Memory B cell (primary cell): ENCODE measurements at regions not wholly inside any gene's neighbourhood (a gene's known extent, or its start where the extent isn't known, plus 50 kb on each side); places are given as distances from the start of the nearest gene placed in this dataset.
"Not testable (repeated sequence)": the region's sequence is repeated elsewhere in the genome, so short reads cannot be mapped to it uniquely, and the experiment has no call there.

Experiments
- ATAC-seq: fragments of 150-1000 bp; cut with Tn5 transposase; 2 replicates; pipeline ENCODE4 v1.10.0; 2021; ENCODE audit warnings: low read depth, mild to moderate bottlenecking, moderate library complexity
- DNase-seq, 2 donors: peaks; one replicate each; pipeline ENCODE4 v3.0.0; 2022; ENCODE audit warnings: low spot score in 2 of 2
- H3K27ac Mint-ChIP-seq: one replicate; pipeline ENCODE4 v1.8.0; 2022; ENCODE audit warnings: mild to moderate bottlenecking, moderate library complexity, mixed read lengths
- H3K27me3 Mint-ChIP-seq: one replicate; pipeline ENCODE4 v1.8.0; 2022; ENCODE audit warnings: mixed read lengths
- H3K36me3 Mint-ChIP-seq: one replicate; pipeline ENCODE4 v1.8.0; 2022; ENCODE audit warnings: mild to moderate bottlenecking, mixed read lengths
- H3K4me1 Mint-ChIP-seq: one replicate; pipeline ENCODE4 v1.8.0; 2022; ENCODE audit warnings: mixed read lengths
- H3K4me3 Mint-ChIP-seq: one replicate; pipeline ENCODE4 v1.8.0; 2022; ENCODE audit warnings: mild to moderate bottlenecking, moderate library complexity, mixed read lengths
- H3K9me3 Mint-ChIP-seq: one replicate; pipeline ENCODE4 v1.8.0; 2022; ENCODE audit warnings: mixed read lengths

DNA sequence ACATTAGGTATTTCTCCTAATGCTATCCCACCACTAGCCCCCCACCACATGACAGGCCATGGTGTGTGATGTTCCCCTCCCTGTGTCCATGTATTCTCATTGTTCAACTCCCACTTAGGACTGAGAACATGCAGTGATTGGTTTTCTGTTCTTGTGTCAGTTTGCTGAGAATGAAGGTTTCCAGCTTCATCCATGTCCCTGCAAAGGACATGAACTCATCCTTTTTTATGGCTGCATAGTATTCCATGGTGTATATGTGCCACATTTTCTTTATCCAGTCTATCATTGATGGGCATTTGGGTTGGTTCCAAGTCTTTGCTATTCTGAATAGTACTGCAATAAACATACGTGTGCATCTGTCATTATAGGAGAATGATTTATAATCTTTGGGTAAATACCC lies 68.4 kb upstream of the RASA1 start:
- ATAC-seq, H3K27me3 Mint-ChIP-seq: not testable (repeated sequence)

GRCh38 chr5:87199704-87200103 lies 68.0 kb upstream of the RASA1 start:
- ATAC-seq, H3K27me3 Mint-ChIP-seq, H3K4me1 Mint-ChIP-seq, H3K4me3 Mint-ChIP-seq, DNase-seq, H3K36me3 Mint-ChIP-seq, H3K9me3 Mint-ChIP-seq, H3K27ac Mint-ChIP-seq: not testable (repeated sequence)

More for the DNA sequence above, 68.4 kb upstream of the RASA1 start:
- H3K4me3 Mint-ChIP-seq, H3K4me1 Mint-ChIP-seq, H3K27ac Mint-ChIP-seq, H3K36me3 Mint-ChIP-seq, H3K9me3 Mint-ChIP-seq, DNase-seq: not testable (repeated sequence)

DNA sequence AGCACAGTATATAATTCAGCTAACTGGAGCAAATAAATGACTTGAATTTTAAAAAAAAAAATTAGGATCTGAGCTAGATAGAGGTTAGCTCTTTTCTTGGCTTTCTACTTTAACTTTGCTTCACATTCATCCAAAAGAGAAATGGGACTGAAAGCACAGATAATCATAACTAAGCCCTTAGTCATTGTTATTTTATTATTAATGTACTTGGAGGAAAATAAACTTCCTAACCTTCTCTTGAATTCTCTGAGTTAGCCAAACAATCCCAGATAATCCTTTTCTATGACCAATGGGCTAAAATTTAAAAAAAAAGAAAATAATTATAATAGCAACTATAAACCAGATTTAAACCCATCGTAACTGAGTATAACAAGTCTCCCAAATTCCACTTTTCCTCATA lies 57.6 kb upstream of the RASA1 start:
- Mint-ChIP-seq H3K27me3 (no peaks in the 10 kb centered on the region), H3K4me1 (no peaks in the 10 kb centered on the region), H3K9me3 (no peaks in the 10 kb centered on the region), H3K4me3 (no peak overlapping the region), H3K27ac (no peak overlapping the region), H3K36me3 (peaks cover 2% of the 10 kb centered on the region)
- ATAC-seq (no peak), DNase-seq (no peak)

- DNase-seq, result no peak
- Mint-ChIP-seq H3K4me3 (no peak overlapping the region), H3K27me3 (no peaks in the 10 kb centered on the region), H3K27ac (no peak overlapping the region), H3K9me3 (no peaks in the 10 kb centered on the region), H3K36me3 (peaks cover 2% of the 10 kb centered on the region), H3K4me1 (no peaks in the 10 kb centered on the region)
- no peak for ATAC-seq
Observed at GRCh38 chr5:87210743-87211142, 56.9 kb upstream of the RASA1 start.

DNA sequence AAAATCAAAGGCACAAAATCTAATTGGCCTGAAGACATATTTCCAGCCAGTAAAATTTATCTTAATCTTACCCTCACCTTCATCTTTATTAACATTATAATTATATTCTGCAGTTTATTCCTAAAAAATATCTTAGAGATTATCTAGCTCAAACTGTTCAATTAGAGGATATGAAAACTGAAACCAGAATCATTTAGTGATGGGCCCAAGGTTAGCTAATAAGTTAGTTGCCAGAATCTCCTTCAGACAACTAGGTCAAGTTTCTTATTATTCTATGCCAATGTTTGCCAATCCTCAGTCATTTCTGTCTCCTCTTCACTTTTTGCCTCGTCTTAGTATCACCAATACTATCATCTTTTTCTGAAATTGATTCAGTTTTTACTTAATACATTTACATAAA lies 56.0 kb upstream of the RASA1 start:
- H3K4me1 Mint-ChIP-seq, result no peaks in the 10 kb centered on the region

GRCh38 chr5:87212183-87212582 lies 55.5 kb upstream of the RASA1 start:
- not testable (repeated sequence) for H3K27me3 Mint-ChIP-seq, H3K4me1 Mint-ChIP-seq, DNase-seq, H3K4me3 Mint-ChIP-seq, ATAC-seq, H3K36me3 Mint-ChIP-seq, H3K9me3 Mint-ChIP-seq, H3K27ac Mint-ChIP-seq

More for the DNA sequence above, 56.0 kb upstream of the RASA1 start:
- Mint-ChIP-seq H3K27ac (no peak overlapping the region), H3K27me3 (no peaks in the 10 kb centered on the region), H3K36me3 (peaks cover 2% of the 10 kb centered on the region), H3K4me3 (no peak overlapping the region), H3K9me3 (no peaks in the 10 kb centered on the region)
- ATAC-seq, result no peak
- DNase-seq, result no peak

- not testable (repeated sequence) for H3K4me3 Mint-ChIP-seq, H3K27ac Mint-ChIP-seq, H3K36me3 Mint-ChIP-seq, DNase-seq, H3K4me1 Mint-ChIP-seq, H3K27me3 Mint-ChIP-seq, H3K9me3 Mint-ChIP-seq, ATAC-seq
Observed at GRCh38 chr5:87217480-87217879, 50.2 kb upstream of the RASA1 start.
